HepG2 (cell line): ENCODE measurements at regions not wholly inside any gene's neighbourhood (a gene's known extent, or its start where the extent isn't known, plus 50 kb on each side); places are given as distances from the start of the nearest gene placed in this dataset.

Source experiments
- FOXP4 ChIP-seq: sonication (generic); formaldehyde crosslinking; IDR thresholded peaks from 2 replicates; pipeline ENCODE4 v1.4.0; 2020; ENCODE audit warnings: missing genetic modification reagents
- MTF2 ChIP-seq: sonication (generic); formaldehyde crosslinking; IDR thresholded peaks from 2 replicates; pipeline ENCODE4 v1.5.0; 2020; ENCODE audit warnings: missing genetic modification reagents, borderline replicate concordance
- RNF2 ChIP-seq: fragments of 450-650 bp; conservative IDR thresholded peaks from 2 replicates; pipeline ENCODE4 v1.6.1; 2016; ENCODE audit warnings: low read depth
- SNAPC4 ChIP-seq: sonication (generic); formaldehyde crosslinking; IDR thresholded peaks from 2 replicates; pipeline ENCODE4 v1.4.0; 2020; ENCODE audit warnings: mild to moderate bottlenecking, missing genetic modification reagents
- SOX13 ChIP-seq, 3 experiments: fragments of 450-650 bp in 1 of 3; sonication (generic) in 1 of 3; formaldehyde crosslinking in 1 of 3; IDR thresholded peaks in 2 of 3; conservative IDR thresholded peaks in 1 of 3; 2 replicates each; pipeline versions ENCODE4 v1.5.0 to v1.6.1; 2016 to 2020; ENCODE audit warnings: antibody characterized with exemption in 1 of 3, mild to moderate bottlenecking in 1 of 3, missing compliant biosample characterization in 1 of 3, missing genetic modification reagents in 1 of 3, moderate library complexity in 1 of 3
- SRF ChIP-seq: IDR thresholded peaks from 2 replicates; pipeline ENCODE4 v1.6.1; 2011; ENCODE audit warnings: mild to moderate bottlenecking, low read depth, low read length, moderate library complexity
- ZNF329 ChIP-seq: sonication (generic); formaldehyde crosslinking; IDR thresholded peaks from 2 replicates; pipeline ENCODE4 v1.9.0; 2021; ENCODE audit warnings: low read depth, mild to moderate bottlenecking, missing genetic modification reagents

- TF ChIP-seq FOXP4 (CRISPR knock-in tag), result no peak
- TF ChIP-seq MTF2 (CRISPR knock-in tag), result no peak
- TF ChIP-seq SRF, result no peak
- no peak for TF ChIP-seq SNAPC4 (CRISPR knock-in tag)
- no peak for TF ChIP-seq ZNF329 (CRISPR knock-in tag)
- TF ChIP-seq RNF2, result no peak
- TF ChIP-seq SOX13 (IDR thresholded peaks at IDR 0.05), result no peak
- TF ChIP-seq SOX13 (CRISPR knock-in tag; conservative IDR thresholded peaks at IDR 0.05 in 1 of 2, IDR thresholded peaks at IDR 0.05 in 1 of 2), result no peak
- TF ChIP-seq, all 625 proteins: peak for 0
Measured at GRCh38 chr16:86747761-86748160, 169.4 kb downstream of the FOXL1 start (continued).
